Left forelimb (tissue), 1 donor: ENCODE measurements at regions not wholly inside any gene's neighbourhood (a gene's known extent, or its start where the extent isn't known, plus 50 kb on each side); places are given as distances from the start of the nearest gene placed in this dataset.

Experiments used
- DNase-seq: peaks from one replicate; pipeline ENCODE4 v3.0.0-alpha.2; 2018; ENCODE audit warnings: low spot score

GRCh38 chr6:48243071-48243470 is 132.1 kb upstream of the PTCHD4 start:
- no peak for DNase-seq

DNA sequence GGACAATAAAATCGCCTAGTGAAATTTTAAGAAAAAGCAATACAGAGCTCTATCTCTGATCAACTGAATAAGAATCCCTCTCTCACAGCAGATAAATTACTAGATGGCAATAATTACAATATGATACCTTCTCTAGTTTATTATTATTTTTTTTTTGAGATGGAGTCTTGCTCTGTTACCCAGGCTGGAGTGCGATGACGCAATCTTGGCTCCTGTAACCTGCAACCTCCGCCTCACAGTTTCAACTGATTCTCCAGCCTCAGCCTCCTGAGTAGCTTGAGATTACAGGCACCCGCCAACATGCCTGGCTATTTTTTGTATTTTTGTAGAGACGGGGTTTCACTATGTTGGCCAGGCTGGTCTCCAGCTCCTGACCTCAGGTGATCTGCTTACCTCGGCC is 129.3 kb upstream of the PTCHD4 start:
- DNase-seq = no peak

GRCh38 chr6:48236375-48236774 is 125.4 kb upstream of the PTCHD4 start:
- no peak for DNase-seq

GRCh38 chr6:48233063-48233462 is 122.1 kb upstream of the PTCHD4 start:
- DNase-seq = no peak

DNA sequence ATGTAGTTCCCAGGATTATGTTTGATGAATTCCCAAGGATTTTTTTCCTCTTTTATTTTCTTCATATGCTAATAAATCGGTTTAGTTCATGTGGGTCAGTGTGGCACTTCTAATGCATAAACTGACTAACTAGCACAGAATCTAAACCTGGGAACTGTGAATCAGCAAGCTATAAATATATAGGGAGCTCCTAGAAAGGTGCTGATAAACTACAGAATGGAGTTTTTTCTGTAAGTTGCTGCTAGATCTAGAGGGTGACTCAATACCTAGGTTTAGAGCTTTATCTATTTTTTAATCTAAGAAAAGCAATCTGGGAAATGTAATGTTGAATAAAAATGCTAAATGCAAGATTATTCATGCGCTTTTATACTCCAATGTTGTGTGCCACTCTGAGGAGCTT is 118.8 kb upstream of the PTCHD4 start:
- DNase-seq = no peak

DNA sequence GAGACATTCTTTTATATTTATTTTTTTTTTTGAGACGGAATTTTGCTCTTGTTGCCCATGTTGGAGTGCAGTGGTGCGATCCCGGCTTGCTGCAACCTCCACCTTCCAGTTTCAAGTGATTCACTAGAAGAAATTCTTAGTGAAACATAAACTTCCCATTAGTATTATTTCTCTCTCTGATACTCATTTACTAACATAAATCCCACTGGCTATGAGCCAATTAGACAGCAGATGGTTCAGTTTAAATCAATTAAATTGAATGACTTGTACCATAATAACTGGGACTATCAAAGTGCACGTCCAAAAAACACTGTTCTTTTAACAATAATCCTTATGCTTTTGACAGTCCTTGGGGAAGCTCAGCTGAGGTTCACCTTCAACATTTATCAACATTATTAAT is 111.2 kb upstream of the PTCHD4 start:
- DNase-seq = no peak

GRCh38 chr6:48213076-48213788 is 102.2 kb upstream of the PTCHD4 start:
- DNase-seq = no peak

DNA sequence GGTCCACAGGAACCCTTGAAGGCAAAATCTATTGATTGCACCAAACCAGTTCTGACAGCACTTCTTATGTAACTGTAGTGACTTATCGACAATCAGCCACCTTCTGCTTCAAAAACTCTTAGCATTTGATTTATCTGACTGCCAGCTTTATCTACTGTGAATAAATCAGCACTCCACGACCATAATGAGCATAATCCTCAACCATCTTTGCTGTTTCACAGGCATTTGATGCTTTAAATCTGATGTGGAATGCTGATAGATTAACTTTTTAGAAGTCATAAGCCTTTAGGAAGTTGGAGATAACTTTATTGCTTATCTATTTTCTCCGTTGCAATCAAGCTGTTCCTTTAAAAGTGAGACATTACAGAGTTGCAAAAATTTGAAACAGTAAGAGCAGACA is 101.5 kb upstream of the PTCHD4 start:
- no peak for DNase-seq

GRCh38 chr6:48206091-48206490 is 95.1 kb upstream of the PTCHD4 start:
- DNase-seq = no peak

DNA sequence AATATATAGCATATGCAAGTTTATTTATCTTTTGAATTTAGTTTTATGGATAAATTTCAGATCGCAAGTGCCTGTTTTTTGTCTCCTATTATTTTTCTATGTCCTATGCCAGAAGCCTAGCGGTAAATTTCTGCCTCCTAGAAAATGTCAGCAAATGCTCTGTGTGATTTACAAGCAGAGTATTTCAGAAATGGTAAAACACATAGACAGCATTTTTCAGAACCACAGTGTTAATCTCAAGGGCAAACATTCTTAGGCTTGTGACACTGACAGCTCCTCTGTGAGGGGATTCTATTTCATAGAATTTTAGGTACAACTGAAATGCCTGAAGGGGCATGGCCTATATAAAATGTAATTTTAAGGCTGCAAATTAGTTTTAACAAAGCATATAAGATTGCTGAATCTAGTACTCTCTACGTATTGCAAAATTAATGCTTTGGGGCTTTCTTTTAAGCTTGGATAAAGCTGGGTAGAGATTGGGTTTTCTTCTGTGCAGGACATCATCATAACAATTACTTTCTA is 89.9 kb upstream of the PTCHD4 start:
- no peak for DNase-seq

GRCh38 chr6:48199499-48199898 is 88.5 kb upstream of the PTCHD4 start:
- DNase-seq = no peak

DNA sequence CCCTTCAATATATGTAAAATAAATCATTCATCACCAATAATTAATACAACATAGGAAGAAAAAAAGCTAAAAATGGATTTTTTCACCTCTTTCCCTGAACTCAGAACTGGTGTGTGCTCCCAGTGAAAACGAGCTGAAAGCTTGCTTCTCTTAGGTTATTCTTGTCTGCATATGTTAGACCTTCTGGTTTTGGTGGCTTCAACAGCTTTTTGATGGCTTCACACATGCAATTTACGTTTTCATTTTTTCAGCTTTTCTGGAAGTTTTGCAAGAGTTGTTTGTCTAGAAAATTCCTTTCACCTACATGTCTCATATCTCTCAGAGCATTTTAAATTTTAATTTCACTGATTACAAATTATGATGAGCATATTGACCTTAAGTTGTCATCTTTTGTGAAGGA is 86.9 kb upstream of the PTCHD4 start:
- DNase-seq = no peak

GRCh38 chr6:48194596-48195295 is 83.7 kb upstream of the PTCHD4 start:
- DNase-seq = no peak

DNA sequence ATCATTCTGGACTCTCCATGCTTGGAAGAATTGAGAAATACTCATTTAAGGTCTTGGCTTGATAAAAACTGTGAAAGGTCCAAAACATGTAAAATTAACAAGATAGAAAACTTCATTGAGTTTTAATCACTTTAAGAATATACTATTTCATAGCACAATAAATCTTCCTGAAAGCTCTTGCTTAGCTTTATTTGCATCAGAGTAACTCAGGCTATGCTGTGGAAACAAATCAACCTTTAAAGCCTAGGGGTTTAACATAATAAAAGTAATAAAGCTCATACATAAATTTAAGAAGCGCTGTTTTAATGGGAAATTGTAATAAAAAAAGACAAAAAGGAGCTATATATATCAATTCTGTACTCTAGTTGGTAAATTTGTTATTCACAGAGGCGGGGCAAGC is 77.2 kb upstream of the PTCHD4 start:
- no peak for DNase-seq

- no peak for DNase-seq
Measured at GRCh38 chr6:48186746-48187145, 75.7 kb upstream of the PTCHD4 start.

- DNase-seq = no peak
Measured at GRCh38 chr6:48184648-48185047, 73.7 kb upstream of the PTCHD4 start.

GRCh38 chr6:48183811-48184605 is 73.0 kb upstream of the PTCHD4 start:
- no peak for DNase-seq

DNA sequence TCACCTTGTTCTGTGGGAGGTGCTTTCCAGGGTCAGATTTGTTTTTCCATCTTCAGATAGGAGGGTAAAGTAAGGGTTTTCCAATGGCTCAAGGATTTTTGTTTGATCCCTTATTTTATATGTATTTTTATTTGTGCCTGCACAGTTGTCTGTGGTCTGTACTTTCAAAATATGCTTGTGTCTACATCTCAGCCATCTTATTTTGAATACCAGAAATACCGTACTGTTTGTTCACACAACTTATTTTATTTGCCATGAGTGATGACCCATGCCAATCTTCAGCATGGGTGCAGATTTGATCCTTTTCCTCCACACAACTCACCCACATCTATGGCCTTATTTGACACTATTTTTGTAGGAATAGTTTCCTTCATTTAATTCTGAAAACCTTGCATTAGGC is 72.2 kb upstream of the PTCHD4 start:
- no peak for DNase-seq

- DNase-seq = no peak
Measured at GRCh38 chr6:48178700-48179099, 67.7 kb upstream of the PTCHD4 start.

GRCh38 chr6:48177786-48178185 is 66.8 kb upstream of the PTCHD4 start:
- no peak for DNase-seq

DNA sequence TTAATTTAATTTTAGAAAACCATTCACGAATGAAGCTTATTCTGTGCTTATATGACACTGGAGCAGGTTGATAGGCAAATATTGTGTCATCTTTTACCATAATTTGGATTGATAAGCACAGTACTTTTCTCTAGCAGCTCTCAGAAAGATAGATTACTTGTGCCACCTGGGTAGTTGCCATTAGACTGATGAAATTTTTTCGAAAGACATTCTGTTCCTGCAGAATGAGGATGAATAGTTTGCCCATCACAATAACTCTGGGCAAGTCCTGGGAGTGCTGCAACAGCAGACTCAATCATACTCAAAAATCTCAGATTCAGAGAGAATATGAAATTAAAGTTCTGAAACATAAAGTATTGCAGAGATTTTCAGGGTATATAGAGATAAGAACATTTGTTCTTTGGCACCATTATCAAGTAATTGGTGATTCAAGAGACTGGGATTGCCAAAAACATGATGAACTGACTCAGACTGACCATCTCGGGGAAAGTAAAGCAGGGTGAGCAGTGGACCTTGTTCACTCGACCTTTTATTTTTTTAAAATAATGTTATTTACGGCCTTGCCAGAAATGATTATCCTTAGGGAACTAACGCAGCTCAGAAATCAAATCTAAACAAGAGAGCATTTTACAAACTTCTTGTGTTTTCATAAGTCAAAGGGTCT is 65.8 kb upstream of the PTCHD4 start:
- DNase-seq = no peak

DNA sequence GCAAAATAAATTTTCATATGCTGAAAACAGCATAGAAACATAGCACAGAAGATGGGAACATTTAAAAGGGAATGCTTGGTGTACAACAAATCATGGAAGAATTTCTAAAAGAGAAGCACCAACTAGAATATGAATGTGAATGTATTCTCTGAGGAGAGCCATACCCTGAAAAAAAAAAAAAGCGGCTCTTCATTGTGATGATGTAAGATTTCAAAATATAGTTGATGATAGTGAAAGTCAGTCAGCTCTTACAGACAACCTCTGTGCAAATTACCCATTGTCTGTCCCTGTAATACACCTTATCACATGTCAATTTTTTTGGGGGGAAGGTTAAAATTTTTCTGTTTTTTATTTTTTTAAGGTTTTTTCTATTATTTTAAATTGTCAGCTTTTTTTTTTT is 58.6 kb upstream of the PTCHD4 start:
- no peak for DNase-seq
